GM21390 (cell line): ENCODE measurements at regions not wholly inside any gene's neighbourhood (a gene's known extent, or its start where the extent isn't known, plus 50 kb on each side); places are given as distances from the start of the nearest gene placed in this dataset.
A peak's percentile ranks its signal among the peaks of the same experiment; 100 is the strongest.

Experiments used
- ATAC-seq: cut with Tn5 transposase; IDR thresholded peaks from one replicate; pipeline ENCODE4 v1.9.1; 2021; ENCODE audit not compliant: unreplicated experiment

- ATAC-seq, result no peak
These were observed 92.3 kb downstream of the GYPC start for GRCh38 chr2:126748188-126748760.

- ATAC-seq, result no peak
These were observed 93.1 kb downstream of the GYPC start for GRCh38 chr2:126748929-126749518.

- ATAC-seq, result peak; percentile 70
These were observed 93.6 kb downstream of the GYPC start for GRCh38 chr2:126749537-126749936.

- ATAC-seq, result no peak
These were observed 94.5 kb downstream of the GYPC start for GRCh38 chr2:126750506-126750905.

GRCh38 chr2:126751477-126751876 is 95.5 kb downstream of the GYPC start:
- no peak for ATAC-seq

GRCh38 chr2:126752876-126753275 is 96.9 kb downstream of the GYPC start:
- ATAC-seq, result no peak

GRCh38 chr2:126753501-126754212 is 97.7 kb downstream of the GYPC start:
- ATAC-seq, result no peak

GRCh38 chr2:126754240-126755004 is 98.5 kb downstream of the GYPC start:
- no peak for ATAC-seq

- no peak for ATAC-seq
These were observed 100.2 kb downstream of the GYPC start for GRCh38 chr2:126756125-126756524.

- no peak for ATAC-seq
These were observed 105.5 kb downstream of the GYPC start for GRCh38 chr2:126761256-126761980.

- no peak for ATAC-seq
These were observed 106.3 kb downstream of the GYPC start for GRCh38 chr2:126761981-126762878.

GRCh38 chr2:126764686-126765265 is 108.8 kb downstream of the GYPC start:
- ATAC-seq, result no peak

GRCh38 chr2:126765395-126765794 is 109.4 kb downstream of the GYPC start:
- ATAC-seq, result no peak

- ATAC-seq, result no peak
These were observed 110.5 kb downstream of the GYPC start for GRCh38 chr2:126766295-126766968.

- ATAC-seq, result no peak
These were observed 111.0 kb downstream of the GYPC start for GRCh38 chr2:126766969-126767296.

GRCh38 chr2:126769118-126769517 is 113.2 kb downstream of the GYPC start:
- ATAC-seq, result no peak

- no peak for ATAC-seq
These were observed 114.5 kb downstream of the GYPC start for GRCh38 chr2:126770466-126770865.

- no peak for ATAC-seq
These were observed 115.1 kb downstream of the GYPC start for GRCh38 chr2:126771094-126771493.

- no peak for ATAC-seq
These were observed 115.7 kb downstream of the GYPC start for GRCh38 chr2:126771501-126772195.
